GM18511 (cell line): ENCODE measurements at regions not wholly inside any gene's neighbourhood (a gene's known extent, or its start where the extent isn't known, plus 50 kb on each side); places are given as distances from the start of the nearest gene placed in this dataset.

Source experiments
- ATAC-seq: cut with Tn5 transposase; IDR thresholded peaks from one replicate; pipeline ENCODE4 v1.9.1; 2021; ENCODE audit warnings: mild to moderate bottlenecking, moderate library complexity; ENCODE audit not compliant: unreplicated experiment

DNA sequence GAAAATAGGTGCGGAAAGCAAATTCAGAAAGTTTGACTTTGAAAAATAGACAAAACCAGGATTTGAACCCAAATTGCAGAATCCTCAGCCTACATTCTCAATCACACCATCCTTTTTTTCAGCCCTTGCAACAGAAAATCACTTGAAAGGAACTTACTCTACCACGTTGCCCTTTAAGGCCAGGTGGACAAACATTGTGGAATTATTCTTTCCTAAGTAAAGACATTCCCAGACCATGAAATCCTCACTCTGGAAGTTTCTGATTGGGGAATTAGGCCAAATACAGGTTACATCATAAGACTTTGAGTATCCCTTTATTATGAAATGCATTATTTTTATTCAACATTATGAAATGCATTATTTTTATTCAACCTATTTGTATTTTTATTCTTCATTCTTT is 259.4 kb downstream of the RAD51AP2 start:
- ATAC-seq, result no peak

- ATAC-seq, result no peak
Measured at GRCh38 chr2:17257189-17257909, 260.9 kb downstream of the RAD51AP2 start.

DNA sequence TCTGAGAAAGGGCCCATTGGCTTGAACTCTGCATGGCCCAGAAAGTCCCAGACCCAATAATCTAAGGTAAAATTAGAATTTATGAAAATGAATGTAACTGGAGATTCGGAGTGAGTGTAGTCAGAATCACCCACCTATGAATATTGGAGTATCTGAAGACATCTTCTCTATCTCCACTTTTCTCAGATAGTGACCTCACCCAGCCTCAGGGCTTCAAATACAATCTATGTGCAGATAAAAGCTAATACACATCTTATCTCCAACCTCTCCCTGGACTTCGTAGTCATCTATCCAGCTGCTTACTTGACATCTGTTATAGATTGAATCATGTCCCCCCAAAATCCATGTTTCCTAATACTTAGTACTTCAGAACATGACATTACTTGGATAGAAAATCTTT is 263.2 kb downstream of the RAD51AP2 start:
- ATAC-seq, result no peak

DNA sequence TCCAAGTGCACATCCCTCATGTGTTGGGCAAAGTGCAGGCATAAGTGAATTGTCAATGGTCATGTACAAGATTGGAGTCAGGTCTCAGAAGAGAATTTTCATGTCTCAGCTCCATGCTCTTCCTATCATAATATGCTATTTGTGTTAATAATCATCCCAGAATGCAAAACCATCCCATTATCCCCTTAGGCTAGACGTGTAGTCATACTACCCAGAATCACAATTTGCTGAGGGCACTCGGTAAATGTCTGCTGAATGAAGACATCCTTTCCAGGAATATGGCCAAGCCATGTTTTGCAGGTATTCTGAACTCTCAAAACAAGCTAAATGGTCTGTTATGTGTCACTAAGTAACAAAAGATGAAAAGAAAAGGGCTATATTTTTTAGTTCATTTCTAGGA is 263.8 kb downstream of the RAD51AP2 start:
- ATAC-seq, result no peak

GRCh38 chr2:17252258-17252657 is 266.0 kb downstream of the RAD51AP2 start:
- ATAC-seq, result no peak

- no peak for ATAC-seq
Measured at GRCh38 chr2:17251171-17251570, 267.1 kb downstream of the RAD51AP2 start.

- ATAC-seq, result no peak
Measured at GRCh38 chr2:17249249-17249648, 269.0 kb downstream of the RAD51AP2 start.

GRCh38 chr2:17245906-17246305 is 272.3 kb downstream of the RAD51AP2 start:
- no peak for ATAC-seq

DNA sequence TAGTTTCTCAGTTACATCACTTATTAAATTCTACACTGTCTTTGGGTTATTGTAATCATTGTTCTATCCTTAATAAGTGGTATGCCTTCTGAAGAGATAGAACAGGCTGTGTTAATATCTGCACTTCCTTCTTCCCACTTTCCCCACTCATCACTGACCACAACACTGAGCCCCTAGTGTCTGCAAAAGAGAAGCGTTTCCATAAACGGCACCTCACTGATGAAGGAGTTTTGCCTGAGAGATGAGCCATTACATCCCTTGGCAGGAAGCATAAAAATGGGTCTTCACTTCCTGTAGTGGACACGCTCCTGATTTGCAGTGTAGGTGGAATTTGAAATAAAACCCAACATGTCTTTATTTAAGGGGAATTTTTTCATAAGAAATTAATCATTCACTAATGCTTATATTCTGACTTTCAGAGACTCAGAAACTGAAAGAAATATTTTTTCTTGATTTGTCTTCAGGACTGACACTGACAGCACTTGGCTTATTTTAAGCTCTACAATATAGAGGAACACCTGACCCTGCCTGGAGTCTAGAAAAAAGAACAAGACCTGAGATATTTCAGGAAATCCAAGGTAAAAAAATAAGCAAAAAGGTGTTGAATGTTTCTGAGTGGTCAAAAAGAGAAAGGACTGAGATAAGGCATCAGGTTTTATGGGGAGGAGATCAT is 275.3 kb downstream of the RAD51AP2 start:
- ATAC-seq, result peak; percentile 73

DNA sequence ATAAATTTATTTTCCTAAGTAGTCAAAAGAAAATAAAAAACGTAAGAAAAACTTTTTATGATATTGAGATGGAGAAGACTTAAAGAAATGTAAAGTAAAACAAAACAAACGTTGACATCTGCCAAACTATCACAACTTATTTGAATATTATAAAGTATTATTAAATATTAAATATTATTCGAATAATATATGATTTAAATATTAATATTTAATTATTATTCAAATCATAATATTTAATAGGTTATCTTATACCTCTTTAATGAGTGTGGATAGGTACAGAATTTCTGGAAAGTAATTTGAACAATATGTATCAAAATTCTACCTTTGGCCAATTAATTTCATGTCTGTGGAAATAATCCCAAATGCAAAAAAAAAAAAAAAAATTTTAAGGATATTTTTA is 278.7 kb downstream of the RAD51AP2 start:
- ATAC-seq, result no peak

DNA sequence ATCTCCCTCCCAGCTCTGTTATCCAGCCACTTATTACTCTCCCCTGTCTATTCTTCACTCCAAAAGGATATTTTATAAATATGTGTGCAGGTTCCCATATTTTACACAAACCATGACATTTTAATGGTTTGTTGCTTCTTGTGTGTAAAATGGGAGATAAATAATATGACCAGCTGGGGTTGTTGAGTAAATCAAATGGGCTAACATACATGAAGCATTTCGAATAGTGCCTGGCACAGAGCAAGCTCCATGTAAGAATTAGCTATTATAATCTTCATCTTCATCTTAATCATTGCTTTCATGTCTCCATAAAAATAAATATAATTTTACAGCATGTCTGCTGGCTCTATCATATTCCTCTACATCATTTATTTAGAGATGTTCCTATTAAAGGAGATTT is 283.1 kb downstream of the RAD51AP2 start:
- ATAC-seq, result no peak

DNA sequence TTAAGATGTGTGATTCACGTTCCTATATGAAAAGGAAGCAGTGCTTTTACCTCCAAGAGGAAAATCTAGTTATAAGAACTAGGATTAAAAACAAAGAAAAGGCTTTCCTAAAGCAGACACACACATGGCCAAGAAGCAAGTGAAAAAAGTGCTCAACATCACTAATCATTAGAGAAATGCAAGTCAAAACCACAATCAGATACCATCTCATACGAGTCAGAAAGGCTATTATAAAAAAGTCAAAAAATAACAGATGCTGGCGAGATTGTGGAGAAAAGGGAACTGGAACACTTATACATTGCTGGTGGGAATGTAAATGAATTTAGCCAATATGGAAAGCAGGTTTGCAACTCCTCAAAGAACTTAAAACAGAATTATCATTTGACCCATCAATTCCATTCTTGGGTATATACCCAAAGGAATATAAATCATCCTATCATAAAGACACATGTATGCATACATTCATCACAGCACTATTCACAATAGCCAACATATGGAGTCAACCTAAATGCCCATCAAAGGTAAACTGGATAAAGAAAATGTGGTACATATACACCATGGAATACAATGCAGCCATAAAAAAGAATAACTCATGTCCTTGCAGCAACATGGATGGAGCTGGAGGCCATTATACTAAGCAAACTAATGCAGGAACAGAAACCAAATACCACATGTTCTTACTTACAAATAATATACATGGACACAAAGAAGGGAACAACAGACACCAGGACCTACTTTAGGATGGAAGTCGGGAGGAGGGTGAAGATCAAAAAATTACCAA is 285.3 kb downstream of the RAD51AP2 start:
- ATAC-seq, result no peak

DNA sequence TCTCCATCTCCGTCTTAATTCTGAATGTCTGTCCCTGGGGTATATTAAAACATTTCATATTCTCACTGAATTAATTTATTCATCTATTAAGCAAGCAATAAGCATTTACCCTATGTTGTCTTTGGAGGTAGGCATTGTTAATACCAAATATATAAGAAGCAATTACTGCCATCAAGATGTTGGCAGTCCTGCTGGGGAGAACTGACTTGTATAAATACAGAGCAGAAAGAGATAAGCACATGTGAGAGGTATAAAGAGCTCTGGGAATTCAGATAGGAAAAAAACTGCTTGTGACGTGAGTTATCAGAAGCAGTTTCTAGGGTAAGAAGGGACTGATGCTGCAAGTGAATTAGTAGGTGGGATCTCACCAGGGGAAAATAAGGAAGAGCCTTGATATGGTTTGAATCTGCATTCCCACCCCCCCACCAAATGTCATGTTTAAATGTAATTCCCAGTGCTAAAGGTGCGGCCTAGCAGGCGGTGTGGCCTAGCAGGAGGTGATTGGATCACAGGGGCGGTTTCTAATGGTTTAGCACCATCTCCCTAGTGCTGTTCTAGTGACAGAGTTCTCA is 286.8 kb downstream of the RAD51AP2 start:
- no peak for ATAC-seq

- ATAC-seq, result no peak
Measured at GRCh38 chr2:17229414-17229813, 288.8 kb downstream of the RAD51AP2 start.

- no peak for ATAC-seq
Measured at GRCh38 chr2:17228461-17228860, 289.8 kb downstream of the RAD51AP2 start.

- ATAC-seq, result no peak
Measured at GRCh38 chr2:17227856-17228255, 290.4 kb downstream of the RAD51AP2 start.

DNA sequence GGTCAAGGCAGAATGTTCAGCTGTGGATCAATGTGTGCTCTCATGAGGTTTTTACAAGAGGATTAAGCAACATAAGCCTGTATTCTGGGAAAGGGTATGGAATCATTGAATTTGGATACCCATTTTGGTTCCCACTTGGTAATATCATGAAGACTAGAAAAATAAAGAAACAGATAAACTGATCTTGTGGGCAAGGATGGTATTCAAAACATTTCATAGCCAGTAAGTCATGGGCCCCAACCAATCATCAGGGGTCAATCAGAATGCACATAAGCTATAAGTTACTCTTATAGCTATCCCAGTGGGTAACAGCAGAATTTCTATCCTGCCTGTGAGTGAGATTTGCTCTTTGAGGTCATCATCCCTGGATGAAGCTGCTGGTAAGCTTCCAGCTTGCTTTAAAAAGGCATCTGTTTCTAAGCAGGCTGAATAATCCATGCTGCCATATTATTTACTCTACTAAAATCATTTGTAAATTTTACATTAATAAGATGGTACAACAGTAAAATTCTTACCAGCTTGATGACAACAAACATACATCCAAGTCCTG is 291.2 kb downstream of the RAD51AP2 start:
- no peak for ATAC-seq

DNA sequence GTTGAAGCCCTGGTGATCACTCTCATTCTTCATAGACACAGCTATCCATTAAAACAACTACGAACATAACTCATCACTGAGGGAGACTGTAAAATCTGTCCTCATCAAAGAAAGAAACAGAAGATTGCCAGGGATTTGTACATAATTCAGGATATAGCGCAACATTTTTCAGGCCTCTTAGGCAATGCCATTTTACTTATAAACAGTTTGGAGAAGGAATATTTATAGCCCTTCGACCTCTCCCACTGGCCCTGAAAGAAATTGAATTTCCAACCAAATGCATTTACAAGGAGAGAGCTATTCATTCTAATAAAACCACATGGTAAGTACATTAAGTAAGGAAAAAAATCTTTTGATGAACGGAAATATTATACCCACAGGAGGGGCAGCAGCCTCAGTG is 295.0 kb downstream of the RAD51AP2 start:
- ATAC-seq, result no peak

GRCh38 chr2:17208511-17208910 is 309.7 kb downstream of the RAD51AP2 start:
- ATAC-seq, result no peak

- no peak for ATAC-seq
Measured at GRCh38 chr2:17206771-17207170, 311.5 kb downstream of the RAD51AP2 start.

- peak; percentile 62 for ATAC-seq
Measured at GRCh38 chr2:17204214-17204613, 314.0 kb downstream of the RAD51AP2 start.
